ENCODE measurements at regions not wholly inside any gene's neighbourhood (a gene's known extent, or its start where the extent isn't known, plus 50 kb on each side); places are given as distances from the start of the nearest gene placed in this dataset.

- H3K9me3 Mint-ChIP-seq (ENCODE audit: unreplicated experiment), result peaks cover 4% of the 10 kb centered on the region
- peaks cover 1% of the 10 kb centered on the region for H3K27me3 Mint-ChIP-seq (ENCODE audit: unreplicated experiment)
- no peak for DNase-seq (ENCODE audit: low spot score)
- no peak overlapping the region for H3K4me3 Mint-ChIP-seq (ENCODE audit: unreplicated experiment)
- no peak overlapping the region for H3K27ac Mint-ChIP-seq (ENCODE audit: unreplicated experiment)
- no peaks in the 10 kb centered on the region for H3K4me1 Mint-ChIP-seq (ENCODE audit: unreplicated experiment)
- no peak for TF ChIP-seq CTCF (IDR thresholded peaks at IDR 0.05; ENCODE audit: unreplicated experiment)
- peaks cover 9% of the 10 kb centered on the region for H3K36me3 Mint-ChIP-seq (ENCODE audit: low read depth, unreplicated experiment)
These were observed 527.6 kb downstream of the TMEM114 start for GRCh38 chr16:8062677-8063076.

GRCh38 chr16:8055761-8056160, 534.5 kb downstream of the TMEM114 start:
- no peak for DNase-seq (ENCODE audit: low spot score)
- H3K36me3 Mint-ChIP-seq (ENCODE audit: low read depth, unreplicated experiment), result no peaks in the 10 kb centered on the region
- no peak for TF ChIP-seq CTCF (IDR thresholded peaks at IDR 0.05; ENCODE audit: unreplicated experiment)
- H3K27me3 Mint-ChIP-seq (ENCODE audit: unreplicated experiment), result no peaks in the 10 kb centered on the region
- H3K9me3 Mint-ChIP-seq (ENCODE audit: unreplicated experiment), result no peaks in the 10 kb centered on the region
- H3K4me3 Mint-ChIP-seq (ENCODE audit: unreplicated experiment), result no peak overlapping the region
- H3K4me1 Mint-ChIP-seq (ENCODE audit: unreplicated experiment), result no peaks in the 10 kb centered on the region
- no peak overlapping the region for H3K27ac Mint-ChIP-seq (ENCODE audit: unreplicated experiment)

GRCh38 chr16:8053437-8053836, 536.9 kb downstream of the TMEM114 start:
- no peak overlapping the region for H3K4me3 Mint-ChIP-seq (ENCODE audit: unreplicated experiment)
- no peaks in the 10 kb centered on the region for H3K9me3 Mint-ChIP-seq (ENCODE audit: unreplicated experiment)
- no peak overlapping the region for H3K27ac Mint-ChIP-seq (ENCODE audit: unreplicated experiment)
- TF ChIP-seq CTCF (IDR thresholded peaks at IDR 0.05; ENCODE audit: unreplicated experiment), result no peak
- no peaks in the 10 kb centered on the region for H3K27me3 Mint-ChIP-seq (ENCODE audit: unreplicated experiment)
- no peak for DNase-seq (ENCODE audit: low spot score)
- H3K4me1 Mint-ChIP-seq (ENCODE audit: unreplicated experiment), result no peaks in the 10 kb centered on the region
- H3K36me3 Mint-ChIP-seq (ENCODE audit: low read depth, unreplicated experiment), result no peaks in the 10 kb centered on the region

- H3K27ac Mint-ChIP-seq (ENCODE audit: unreplicated experiment), result no peak overlapping the region
- peaks cover 6% of the 10 kb centered on the region for H3K9me3 Mint-ChIP-seq (ENCODE audit: unreplicated experiment)
- H3K4me1 Mint-ChIP-seq (ENCODE audit: unreplicated experiment), result no peaks in the 10 kb centered on the region
- TF ChIP-seq CTCF (IDR thresholded peaks at IDR 0.05; ENCODE audit: unreplicated experiment), result no peak
- DNase-seq (ENCODE audit: low spot score), result no peak
- no peaks in the 10 kb centered on the region for H3K27me3 Mint-ChIP-seq (ENCODE audit: unreplicated experiment)
- no peaks in the 10 kb centered on the region for H3K36me3 Mint-ChIP-seq (ENCODE audit: low read depth, unreplicated experiment)
- no peak overlapping the region for H3K4me3 Mint-ChIP-seq (ENCODE audit: unreplicated experiment)
These were observed 541.9 kb downstream of the TMEM114 start for GRCh38 chr16:8048433-8048832.

- H3K27me3 Mint-ChIP-seq (ENCODE audit: unreplicated experiment), result no peaks in the 10 kb centered on the region
- DNase-seq (ENCODE audit: low spot score), result no peak
- no peaks in the 10 kb centered on the region for H3K36me3 Mint-ChIP-seq (ENCODE audit: low read depth, unreplicated experiment)
- peaks cover 6% of the 10 kb centered on the region for H3K9me3 Mint-ChIP-seq (ENCODE audit: unreplicated experiment)
- H3K27ac Mint-ChIP-seq (ENCODE audit: unreplicated experiment), result no peak overlapping the region
- TF ChIP-seq CTCF (IDR thresholded peaks at IDR 0.05; ENCODE audit: unreplicated experiment), result no peak
- no peak overlapping the region for H3K4me3 Mint-ChIP-seq (ENCODE audit: unreplicated experiment)
- H3K4me1 Mint-ChIP-seq (ENCODE audit: unreplicated experiment), result no peaks in the 10 kb centered on the region
These were observed 542.6 kb downstream of the TMEM114 start for GRCh38 chr16:8047736-8048135.

Data from endothelial cell (in vitro differentiated cells).